Upper lobe of left lung (tissue), 4 donors: ENCODE measurements at regions not wholly inside any gene's neighbourhood (a gene's known extent, or its start where the extent isn't known, plus 50 kb on each side); places are given as distances from the start of the nearest gene placed in this dataset.

Experiments
- POLR2A ChIP-seq, 4 donors: fragments of 450-650 bp; IDR thresholded peaks; one replicate each; pipeline ENCODE4 v1.5.1; 2016 to 2017; ENCODE audit warnings: antibody characterized with exemption in 4 of 4, mild to moderate bottlenecking in 2 of 4
- TF ChIP-seq, protein P1 (sequence below), 6 experiments: fragments of 450-650 bp in 4 of 6; fragments of 200-600 bp in 2 of 6; sonication (generic) in 2 of 6; IDR thresholded peaks; one replicate each; pipeline ENCODE4 v1.5.1; 2016 to 2019; ENCODE audit warnings: antibody characterized with exemption in 6 of 6

DNA sequence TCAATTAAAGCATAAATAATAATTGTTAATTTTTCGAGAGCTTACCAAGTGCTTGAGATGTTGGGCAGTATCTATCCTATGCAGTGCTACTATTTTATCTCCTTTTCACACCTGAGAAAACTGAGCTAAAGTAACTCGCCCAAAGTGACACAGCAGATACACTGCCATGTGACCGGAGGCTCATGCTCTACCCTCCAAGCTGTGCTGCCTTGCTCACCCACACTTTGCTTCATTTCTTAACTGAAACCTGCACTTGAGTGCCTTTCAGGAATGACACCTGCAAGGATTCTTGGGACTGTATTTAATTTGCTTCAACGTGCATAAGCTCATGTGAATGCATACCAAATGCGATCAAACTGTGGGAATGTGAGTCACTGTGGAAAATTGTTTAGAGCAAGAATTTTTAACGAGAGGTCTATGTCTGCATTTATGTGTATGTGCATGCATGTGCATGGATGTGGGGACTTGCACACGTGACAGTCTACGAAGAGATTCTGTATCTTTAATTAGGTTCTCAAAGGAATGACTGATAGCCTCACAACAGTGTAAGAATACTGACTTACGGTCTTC is 119.2 kb downstream of the ADCYAP1R1 start:
- TF ChIP-seq, protein P1, sequence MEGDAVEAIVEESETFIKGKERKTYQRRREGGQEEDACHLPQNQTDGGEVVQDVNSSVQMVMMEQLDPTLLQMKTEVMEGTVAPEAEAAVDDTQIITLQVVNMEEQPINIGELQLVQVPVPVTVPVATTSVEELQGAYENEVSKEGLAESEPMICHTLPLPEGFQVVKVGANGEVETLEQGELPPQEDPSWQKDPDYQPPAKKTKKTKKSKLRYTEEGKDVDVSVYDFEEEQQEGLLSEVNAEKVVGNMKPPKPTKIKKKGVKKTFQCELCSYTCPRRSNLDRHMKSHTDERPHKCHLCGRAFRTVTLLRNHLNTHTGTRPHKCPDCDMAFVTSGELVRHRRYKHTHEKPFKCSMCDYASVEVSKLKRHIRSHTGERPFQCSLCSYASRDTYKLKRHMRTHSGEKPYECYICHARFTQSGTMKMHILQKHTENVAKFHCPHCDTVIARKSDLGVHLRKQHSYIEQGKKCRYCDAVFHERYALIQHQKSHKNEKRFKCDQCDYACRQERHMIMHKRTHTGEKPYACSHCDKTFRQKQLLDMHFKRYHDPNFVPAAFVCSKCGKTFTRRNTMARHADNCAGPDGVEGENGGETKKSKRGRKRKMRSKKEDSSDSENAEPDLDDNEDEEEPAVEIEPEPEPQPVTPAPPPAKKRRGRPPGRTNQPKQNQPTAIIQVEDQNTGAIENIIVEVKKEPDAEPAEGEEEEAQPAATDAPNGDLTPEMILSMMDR (IDR thresholded peaks at IDR 0.05): no peak
- no peak for TF ChIP-seq POLR2A (IDR thresholded peaks at IDR 0.05)
